HG03135 (cell line): ENCODE measurements at regions not wholly inside any gene's neighbourhood (a gene's known extent, or its start where the extent isn't known, plus 50 kb on each side); places are given as distances from the start of the nearest gene placed in this dataset.

Source experiments
- ATAC-seq: cut with Tn5 transposase; IDR thresholded peaks from one replicate; pipeline ENCODE4 v1.9.1; 2021; ENCODE audit warnings: mild to moderate bottlenecking, moderate library complexity; ENCODE audit not compliant: unreplicated experiment

DNA sequence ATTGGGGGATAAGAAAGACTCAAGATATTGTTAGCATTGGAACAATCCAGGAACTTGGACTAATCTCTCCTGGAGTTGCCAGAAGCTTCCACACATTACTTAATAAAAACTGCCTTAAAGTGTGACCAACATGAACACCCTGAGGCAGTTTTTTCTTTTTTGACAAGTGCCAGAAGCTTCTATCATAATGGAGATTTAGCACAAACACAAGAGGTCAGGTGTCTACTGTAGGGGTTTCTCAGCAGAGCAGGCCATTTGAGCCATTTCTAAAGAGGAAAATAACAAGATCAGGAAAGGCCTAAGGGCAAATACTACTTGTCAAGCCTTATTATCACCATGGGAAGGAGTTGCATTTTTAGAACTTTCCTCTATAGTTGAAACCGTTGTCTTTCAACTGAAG lies 361.5 kb downstream of the EPM2A start:
- ATAC-seq, result no peak

DNA sequence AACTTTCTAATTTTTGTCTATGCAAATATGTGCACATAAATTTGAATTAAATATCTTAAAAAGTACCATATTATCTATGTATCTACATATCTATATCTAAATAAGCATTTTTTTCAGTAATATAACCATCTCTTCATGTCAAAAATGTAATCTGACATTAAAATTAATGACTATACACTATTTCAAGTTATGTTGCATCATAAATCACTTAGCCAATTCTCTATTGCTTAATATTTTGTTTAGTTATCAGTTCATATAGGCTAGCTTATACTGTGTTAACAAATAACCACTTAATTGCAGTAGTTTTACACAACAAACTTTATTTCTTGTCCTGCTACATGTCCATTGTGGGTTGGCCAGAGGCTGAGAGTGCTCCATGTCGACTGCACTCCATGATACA lies 360.8 kb downstream of the EPM2A start:
- ATAC-seq, result no peak

DNA sequence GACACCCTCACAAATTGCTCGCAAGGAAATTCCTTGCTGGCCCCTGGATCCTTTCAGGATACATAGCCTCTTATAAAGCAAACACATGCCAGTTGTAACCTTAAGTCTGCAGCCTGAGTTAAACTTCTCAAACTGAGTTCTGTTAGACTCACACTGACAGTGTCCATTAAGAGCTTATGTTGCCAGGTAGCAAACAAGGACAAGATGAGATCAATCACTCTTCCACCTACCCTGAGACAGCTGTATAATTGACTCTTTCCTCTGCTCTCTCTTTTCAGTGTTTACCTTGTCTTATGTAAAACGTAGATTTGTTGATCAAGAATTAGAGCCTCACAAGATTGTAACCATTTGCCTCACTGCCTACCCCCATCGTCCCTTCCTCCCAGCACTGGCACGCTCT lies 359.8 kb downstream of the EPM2A start:
- ATAC-seq, result no peak

DNA sequence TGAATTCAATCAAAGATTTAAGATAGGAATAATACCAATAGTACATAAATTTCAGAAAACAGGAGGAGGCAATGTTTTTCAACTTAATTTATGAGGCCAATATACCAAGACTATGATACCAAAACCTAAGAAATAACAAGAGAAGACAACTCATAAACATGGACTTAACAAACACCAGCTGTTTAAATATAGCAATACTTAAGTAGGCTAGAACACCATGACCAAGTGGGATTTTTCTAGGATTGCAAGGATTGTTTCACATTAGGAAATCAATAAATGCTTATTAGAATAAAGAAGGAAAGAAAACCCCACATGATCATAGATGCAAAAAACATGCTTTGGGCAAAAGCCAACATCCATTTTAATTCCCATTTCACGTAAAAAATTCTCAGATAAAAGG lies 355.1 kb downstream of the EPM2A start:
- ATAC-seq, result no peak

DNA sequence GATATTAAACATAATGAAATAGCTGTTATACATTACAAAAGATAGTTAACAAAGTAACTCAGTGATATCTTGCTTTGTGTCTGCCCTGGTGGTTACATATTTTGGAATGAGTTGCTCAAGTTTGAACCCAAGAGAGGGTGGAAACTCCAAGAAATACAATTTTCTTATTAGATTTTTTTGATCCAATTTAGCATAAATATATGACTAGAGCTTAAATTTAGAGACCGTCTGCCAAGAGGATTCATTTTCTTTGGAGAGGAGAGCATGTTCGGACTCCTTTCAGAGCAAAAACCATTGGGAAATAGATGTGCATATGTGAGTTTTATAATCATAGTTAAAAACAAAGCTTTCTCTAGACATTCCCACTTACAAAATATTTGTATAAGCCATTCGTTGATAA lies 353.4 kb downstream of the EPM2A start:
- no peak for ATAC-seq

DNA sequence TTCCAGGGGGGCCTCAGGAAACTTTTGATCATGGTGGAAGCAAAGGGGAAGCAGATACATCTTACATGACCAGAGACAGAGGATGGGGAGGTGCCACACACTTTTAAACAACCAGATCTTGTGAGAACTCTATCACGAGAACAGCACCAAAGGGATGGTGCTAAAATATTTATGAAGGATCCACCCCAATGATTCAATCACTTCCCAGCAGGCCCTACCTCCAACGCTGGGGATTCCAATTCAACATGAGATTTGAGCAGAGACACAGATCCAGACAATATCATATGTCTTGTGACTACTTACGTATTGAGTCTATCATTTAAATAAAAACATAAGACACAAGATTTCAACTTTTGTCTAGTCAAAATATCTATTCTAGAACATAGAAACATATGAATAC lies 351.9 kb downstream of the EPM2A start:
- ATAC-seq, result no peak

DNA sequence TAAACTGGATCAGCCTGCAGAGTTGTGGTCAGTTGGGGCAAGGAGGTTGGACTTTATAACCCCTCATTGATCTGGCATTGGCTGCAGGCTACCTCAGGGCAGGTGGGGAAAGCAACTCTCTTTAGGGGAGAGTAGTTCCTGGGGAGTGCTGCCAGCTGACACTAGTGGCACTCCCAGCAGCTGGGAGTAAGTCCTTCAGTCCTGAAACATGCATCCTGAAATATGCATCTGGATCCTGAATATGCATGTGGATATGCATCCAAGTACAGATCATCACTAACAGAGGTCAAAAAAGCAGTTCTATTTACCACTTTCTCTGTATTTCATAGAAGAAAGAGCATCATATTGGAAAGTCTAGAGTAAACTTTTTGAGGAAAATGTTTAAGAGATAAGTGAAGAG lies 350.8 kb downstream of the EPM2A start:
- no peak for ATAC-seq

DNA sequence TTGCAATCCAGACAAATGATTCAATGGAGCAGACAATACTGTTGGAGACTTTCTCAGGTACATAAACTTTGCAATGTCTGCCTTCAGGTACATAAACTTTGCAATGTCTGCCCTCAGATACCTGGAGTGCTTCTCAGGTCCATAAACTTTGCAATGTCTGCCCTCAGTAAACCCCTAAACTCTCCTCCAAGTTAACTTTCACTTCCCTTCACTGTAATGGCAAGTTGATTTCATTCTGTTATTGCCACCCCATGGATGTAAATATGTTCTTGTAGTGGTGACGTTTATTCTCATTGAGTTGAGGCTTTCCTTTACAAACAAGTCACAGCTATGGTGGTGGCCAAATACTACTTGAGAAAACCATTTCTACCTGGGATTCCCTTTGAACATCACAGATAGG lies 338.8 kb downstream of the EPM2A start:
- ATAC-seq, result no peak

DNA sequence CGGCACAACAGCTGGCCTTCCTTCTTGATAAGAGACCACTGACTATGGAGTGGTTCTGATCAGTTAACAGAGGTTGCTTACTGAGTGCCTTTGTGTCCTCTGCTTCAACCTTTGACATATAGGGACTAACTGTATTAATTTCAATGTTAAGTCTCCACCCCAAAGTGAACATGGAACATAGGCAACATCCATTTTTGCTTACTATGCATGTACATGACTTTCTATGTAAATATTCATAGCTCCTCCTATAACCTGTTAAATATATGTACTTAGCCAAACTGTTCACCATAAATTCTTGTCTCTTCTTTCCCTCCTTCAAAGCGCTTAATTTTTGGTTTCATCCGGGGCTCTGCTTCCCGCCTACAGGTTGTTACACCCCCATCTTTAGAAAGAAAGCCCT lies 334.8 kb downstream of the EPM2A start:
- ATAC-seq, result no peak

DNA sequence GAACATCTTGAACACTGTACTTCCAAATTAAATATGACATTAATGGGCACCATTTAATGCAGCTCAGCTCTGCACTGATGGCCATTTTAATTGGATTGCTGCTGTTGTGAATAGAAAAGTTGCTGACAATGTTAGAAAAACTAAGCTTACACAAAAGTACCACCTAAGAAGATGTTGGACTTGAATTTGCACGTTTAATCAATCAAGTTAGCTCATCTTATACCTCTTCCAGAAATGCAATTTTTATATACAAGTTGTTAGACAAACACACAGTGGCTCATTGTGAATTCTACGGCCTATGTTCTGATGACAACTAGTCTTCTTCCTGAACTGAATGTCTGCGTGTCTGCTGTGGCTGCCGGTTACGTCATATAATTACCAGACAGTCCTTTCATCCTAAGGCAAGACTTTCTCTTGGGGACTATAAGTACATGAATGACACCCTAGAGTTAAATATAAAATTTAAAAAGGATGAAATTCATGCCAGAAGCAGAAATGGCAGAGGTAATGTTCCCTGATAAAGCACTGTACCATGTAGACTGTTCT lies 330.2 kb downstream of the EPM2A start:
- ATAC-seq, result no peak

DNA sequence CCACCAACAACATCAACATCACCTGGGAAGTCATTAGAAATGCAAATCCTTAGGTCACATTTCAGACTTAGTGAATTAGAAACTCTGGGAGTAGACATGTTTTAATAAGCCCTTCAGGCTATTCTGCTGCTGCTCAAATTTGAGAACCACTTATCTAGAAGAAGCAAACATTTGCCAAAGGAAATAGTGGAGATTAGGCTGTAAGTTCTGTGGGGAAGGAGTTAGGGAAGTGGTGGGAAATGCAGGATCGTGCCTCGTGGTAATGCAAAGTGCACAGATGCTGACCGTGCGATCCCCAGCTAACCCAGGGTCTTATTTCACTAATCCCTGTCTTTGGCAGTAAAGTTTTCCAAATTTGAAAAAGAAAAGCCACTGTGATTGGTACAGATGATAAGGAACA lies 328.5 kb downstream of the EPM2A start:
- no peak for ATAC-seq

DNA sequence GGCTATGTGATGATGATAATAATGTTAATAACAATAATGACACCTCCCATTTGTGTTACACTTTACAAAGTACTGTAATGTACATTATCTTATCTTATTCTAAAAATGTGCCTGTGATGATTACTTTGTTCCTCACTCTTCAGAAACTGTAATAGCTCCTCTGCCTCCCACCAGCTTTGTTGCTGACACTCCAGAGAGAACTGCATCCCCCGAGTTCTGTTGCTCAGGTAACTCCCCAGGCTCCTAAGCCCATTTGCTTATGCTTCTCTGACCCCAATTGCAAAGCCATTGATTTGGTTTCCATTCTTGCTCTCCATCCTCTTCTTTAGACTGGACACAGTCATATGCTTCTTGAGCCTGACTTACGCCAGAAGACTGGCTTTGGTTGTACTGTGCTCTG lies 319.7 kb downstream of the EPM2A start:
- ATAC-seq, result no peak

DNA sequence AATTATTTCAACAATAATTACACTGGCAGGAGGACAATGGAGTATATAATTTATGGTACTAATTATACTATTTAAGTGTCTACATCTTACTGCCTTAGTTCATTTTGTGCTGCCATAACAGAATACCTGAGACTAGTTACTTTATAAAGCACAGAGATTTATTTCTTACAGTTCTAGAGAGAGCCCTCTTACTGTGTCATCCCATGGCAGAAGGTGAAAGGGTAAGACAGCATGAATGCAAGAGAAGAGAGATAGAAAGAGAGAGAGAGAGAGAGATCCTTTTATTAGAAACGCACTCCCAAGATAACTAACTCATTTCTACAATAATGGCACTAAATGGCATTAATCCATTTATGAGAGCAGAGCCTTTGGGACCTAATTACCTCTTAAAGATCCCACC lies 314.7 kb downstream of the EPM2A start:
- no peak for ATAC-seq

DNA sequence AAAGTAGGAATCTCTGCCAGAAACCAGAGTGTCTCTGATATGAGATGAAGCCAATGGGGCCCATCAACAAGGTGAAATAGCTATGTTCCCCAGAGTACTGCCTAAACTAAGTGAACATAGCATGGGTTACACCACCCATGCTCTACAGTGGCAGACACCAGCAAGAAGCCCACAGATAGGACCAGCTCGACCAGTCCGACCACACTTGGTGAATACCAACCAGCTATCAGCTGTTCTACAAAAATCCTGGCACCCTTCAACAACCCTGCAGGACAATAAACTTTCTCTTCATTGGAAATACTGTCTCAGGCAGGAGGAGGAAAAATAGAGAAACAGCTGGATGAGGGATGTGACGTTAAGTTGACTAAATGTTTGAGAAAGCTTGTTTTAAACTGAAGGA lies 311.4 kb downstream of the EPM2A start:
- ATAC-seq, result no peak

DNA sequence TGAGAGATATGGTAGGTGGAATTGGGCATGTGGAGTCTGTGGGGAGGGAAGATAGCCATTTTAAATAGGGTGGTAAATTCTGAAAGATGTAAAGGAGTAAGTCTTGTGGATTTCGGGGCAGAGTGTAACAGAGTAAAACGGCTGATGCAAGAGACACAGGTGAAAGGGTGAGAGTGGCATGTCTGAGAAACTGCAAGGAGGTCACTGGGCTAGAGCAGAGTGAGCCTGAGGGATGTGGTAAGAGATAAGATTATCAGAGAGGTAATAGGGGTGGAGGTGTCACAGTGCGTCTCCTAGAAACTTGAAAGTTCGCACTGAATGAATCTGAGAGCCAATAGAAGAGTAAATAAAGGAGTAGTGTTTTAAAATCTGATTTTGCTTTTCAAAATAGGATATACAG lies 308.1 kb downstream of the EPM2A start:
- no peak for ATAC-seq

DNA sequence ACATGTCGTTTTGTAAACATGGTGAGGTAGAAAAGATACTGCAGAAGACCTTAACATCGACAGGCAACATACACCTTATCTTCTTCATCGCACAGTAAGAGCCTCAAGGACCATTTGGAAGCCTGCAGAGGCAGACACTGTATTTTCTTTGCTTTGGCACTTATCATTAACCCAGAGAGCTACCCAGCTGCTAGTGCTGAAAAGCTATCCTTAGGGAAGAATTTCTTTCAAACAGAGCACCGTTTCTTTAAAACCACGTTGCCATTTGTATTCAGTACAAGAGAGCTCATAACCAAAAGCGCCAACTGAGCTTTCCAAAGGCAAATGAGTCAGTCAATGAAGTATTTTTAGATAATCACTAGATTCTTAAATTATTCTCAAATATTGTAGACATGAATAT lies 306.6 kb downstream of the EPM2A start:
- ATAC-seq, result no peak

DNA sequence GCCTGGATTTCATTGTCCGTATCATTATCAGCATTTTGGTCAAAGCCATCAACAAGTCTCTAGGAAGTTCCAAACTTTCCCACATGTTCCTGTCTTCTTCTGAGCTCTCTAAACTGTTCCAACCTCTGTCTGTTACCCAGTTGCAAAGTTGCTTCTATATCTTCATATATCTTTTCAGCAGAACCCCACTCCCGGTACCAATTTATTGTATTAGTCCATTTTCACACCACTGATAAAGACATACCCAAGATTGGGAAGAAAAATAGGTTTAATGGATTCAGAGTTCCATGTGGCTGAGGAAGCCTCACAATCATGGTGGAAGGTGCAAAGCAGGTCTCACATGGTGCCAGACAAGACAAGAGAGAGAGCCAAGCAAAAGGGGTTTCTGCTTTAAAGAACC lies 293.2 kb downstream of the EPM2A start:
- ATAC-seq, result no peak

DNA sequence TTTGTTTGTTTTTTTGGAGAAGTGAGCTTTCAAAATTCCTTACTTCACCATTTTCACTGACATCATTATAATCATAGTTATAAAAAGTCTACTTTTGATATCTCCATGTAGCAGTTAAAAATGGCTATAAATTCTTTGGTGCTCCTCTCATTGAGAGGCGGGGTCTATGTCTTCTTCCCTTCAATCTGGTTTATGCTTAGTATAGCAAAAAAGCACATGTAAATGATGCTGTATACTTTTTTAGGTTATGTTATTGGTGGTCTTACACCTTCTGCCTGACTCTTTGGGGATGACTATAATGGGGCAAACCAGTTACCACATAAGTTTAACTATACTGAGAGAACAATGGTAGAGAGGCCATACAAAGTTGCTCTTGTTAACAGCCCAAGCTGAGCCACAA lies 289.6 kb downstream of the EPM2A start:
- ATAC-seq, result no peak

DNA sequence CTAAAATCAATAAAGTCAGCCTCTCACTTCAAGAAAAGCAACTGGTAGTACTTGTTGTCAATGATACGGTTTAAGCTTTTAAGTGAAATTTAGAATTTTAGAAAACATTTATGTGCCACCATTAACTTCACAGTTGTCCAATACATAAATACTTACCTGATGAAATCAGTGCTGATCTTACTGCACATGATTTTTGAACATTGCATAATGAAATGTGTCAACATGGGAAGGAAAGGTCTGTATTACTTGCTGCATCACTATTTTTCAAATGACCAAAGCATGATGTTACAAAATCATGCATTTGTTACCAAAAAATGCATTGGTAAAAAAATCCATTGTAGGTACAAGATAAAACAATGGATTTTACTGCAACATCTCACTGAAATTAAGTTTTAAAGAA lies 284.3 kb downstream of the EPM2A start:
- ATAC-seq, result no peak

DNA sequence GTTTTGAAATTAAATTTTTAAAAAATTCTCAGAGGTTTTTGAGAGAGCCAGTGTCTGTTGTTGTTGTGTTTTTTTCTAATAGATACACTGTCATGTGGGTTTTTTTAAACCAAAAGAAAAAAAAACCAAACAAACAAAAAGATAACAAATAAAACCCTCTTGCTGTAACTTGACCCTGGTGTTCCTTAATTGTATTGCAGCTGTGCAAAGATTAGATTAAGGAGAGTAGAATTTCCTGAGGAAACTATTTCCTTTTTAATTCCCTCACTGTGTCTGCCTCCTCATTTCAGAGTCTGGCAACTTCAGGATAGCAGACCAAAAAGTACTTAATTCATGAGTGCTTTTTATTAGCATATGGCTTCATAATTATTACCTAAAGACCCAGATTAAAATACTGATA lies 281.9 kb downstream of the EPM2A start:
- ATAC-seq, result no peak

DNA sequence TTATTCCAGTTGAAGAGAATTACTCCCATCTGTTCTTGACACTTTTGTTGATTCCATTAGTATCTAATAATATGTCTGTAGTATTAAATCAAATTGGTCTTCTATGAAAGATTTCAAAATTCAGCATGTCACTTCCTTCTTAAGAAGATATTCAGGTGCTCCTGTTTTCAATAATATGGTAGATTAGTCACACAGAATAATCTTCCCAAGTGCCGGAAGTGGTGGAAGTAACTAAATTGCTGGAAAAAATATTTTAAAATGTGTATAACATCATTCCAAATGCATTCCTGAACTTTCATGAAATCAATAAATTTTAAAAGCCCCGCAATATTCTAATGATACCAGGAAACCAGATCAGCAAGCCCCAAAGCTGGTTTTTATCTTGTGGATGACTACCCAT lies 281.3 kb downstream of the EPM2A start:
- ATAC-seq, result no peak

DNA sequence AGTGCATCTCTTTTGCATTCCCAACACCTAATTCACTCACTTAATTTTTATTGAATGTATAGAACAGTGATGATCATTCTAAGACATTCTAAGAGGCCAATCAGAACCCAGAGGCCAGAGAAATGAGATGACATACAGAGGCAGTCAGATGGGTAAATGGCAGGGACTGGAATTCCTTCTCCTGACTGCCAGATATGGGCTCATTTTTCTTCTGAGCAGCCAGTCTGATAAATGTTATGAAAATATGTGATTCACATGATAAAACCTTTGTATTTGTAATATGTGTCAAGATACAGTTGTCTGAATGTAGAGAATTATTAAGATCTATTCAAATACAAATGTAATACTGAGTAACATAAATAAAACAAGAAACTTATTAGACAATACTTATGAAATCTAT lies 277.8 kb downstream of the EPM2A start:
- ATAC-seq, result no peak

DNA sequence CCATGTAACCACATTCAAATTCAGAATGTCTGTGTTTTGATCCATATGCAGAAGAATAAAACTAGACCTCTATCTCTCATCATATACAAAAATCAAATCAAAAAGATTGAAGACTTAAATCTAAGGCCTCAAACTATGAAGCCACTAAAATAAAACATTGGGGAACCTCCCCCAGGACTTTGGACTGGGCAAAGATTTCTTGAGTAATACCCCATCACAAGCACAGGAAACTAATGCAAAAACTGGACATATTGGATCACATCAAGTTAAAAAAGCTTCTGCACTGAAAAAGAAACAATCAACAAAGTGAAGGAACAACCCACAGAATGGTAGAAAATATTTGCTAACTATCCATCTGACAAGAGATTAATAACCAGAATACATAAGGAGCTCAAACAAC lies 266.8 kb downstream of the EPM2A start:
- ATAC-seq, result no peak

DNA sequence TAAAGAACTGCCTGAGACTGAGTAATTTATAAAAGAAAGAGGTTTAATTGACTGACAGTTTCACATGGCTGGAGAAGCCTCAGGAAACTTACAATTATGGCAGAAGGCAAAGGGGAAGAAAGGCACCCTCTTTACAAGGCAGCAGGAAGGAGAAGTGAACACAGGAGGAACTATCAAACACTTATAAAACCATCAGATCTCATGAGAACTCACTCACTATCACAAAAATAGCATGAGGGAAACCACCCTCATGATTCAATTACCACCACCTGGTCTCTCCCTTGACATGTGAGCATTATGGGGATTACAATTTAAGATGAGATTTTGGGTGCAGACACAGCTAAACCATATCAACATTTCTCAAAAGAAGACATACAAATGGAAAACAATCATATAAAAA lies 266.3 kb downstream of the EPM2A start:
- ATAC-seq, result no peak
